CMK (cell line): ENCODE measurements at regions not wholly inside any gene's neighbourhood (a gene's known extent, or its start where the extent isn't known, plus 50 kb on each side); places are given as distances from the start of the nearest gene placed in this dataset.
"Not testable (repeated sequence)": the region's sequence is repeated elsewhere in the genome, so short reads cannot be mapped to it uniquely, and the experiment has no call there.

Experiments
- DNase-seq: peaks from one replicate; pipeline ENCODE4 v3.0.0-alpha.2; 2010; ENCODE audit warnings: low read depth

- DNase-seq: no peak
These were observed 1187.6 kb upstream of the CDH8 start for GRCh38 chr16:63223851-63224250.

DNA sequence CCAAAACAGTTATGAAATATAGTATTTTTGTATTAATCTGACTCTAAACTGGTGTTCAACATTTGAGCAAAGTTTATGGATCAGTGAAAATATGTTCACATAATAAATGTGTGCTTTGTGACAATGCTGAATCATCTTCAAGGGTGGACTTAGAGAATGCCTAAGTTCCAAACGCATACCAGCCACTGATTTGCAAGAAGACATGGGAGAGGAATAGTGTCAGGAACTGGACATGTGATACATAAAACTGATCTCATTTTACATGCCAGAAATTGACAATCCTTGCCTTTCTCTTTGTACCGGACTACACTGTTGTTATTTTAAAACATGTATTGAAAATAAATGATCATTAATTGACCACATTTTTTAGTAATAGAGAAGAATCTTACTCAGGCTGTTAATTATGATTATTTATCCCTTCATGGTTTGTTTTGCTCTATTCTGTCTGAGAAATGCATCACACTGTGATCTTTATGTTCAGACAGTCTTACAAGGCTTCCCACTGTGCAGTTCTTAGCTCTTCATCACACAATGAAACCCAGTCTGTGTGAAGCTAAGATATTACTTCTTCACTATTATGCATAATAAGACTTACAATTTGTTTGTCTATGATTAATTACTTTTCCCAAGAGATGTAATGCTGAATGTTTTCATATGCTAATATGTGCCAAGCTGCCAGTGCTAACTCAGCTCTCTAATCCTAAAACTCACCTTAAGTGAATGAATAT, 1180.6 kb upstream of the CDH8 start:
- DNase-seq: no peak

- no peak for DNase-seq
These were observed 1165.6 kb upstream of the CDH8 start for GRCh38 chr16:63201851-63202250.

DNA sequence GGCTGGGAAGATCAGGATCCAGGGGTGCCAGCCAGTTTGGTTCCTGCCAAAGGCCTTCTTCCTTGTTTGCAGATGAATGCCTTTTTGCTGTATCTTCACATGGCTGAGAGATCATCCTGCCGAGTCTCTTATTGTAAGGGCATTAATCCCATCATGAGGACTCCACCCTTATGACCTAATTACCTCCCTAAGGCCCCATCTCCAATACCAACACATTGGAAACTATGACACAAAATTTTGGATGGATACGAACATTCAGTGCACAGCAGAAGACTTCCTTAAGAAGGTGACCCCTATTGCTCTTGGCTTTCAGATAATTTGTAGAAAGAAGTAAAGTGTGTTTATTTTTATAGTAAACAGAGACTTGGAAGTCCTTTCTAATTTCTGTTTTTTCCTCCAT, 1164.7 kb upstream of the CDH8 start:
- no peak for DNase-seq

DNA sequence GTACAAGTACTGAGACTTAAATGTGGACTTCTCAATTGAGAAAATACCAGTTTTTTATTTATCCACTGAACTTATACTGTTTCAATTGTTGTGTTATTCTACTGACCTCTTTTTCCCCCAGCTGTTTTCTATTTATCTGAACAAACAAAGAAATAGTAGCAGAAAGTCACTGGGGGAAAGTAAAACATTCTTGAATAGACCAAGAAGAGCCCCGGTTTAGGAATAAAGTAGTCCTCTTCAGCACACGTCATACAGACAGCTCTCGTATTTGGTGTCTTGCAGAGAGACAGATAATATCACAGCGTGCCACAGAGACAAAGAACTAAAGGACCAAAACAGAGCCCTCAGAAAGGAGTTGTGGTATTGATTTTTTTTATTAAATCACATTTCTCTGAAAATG, 1159.1 kb upstream of the CDH8 start:
- no peak for DNase-seq

DNA sequence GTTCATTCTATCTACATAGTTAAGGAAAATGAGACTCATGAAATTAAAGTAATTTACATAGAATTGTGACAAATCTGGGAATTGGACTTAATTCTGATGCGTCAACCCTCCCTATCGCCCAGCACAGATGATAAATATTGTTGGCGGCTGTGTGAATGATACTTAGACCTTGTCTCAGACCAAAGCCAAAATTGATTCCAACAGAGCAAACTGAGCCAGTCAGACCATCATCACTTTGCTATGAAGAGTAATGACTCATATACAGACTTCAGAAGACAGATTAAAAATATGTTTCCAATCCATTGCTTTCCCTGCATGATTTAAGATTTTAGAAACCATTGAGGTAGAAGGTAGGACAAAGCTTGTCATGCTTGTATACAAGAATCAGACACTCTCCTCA, 1156.7 kb upstream of the CDH8 start:
- DNase-seq: no peak

DNA sequence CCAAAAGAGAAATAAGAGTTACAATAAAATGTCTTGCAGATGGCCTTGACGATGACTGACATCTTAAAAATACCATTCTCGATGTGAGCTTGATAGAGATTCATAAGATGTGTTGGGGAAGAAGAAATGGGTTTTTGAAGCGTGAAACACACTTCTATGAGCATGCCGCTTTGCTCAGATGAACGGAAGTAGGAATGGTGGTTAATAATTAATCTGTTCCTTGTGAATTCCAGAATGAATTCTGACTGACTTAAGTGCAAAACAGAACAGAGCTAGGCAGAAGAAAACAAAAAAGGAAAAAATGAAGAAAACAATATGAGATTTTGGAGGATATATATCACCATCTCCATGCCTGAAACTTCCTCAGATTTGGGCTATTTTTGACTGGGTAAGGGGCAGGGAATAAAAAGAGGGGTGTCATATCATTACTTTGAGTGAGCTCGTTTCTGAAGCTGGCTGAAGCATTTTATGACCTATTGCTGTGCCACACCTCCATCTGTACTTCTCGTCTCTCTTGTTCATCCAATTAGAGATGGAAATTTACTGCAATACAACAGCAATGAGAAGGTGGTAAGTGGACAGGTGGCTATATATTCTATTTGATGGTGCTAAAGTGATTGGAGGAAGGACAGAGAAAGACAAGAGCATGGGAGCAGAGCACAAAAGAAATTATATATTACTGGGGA, 1152.0 kb upstream of the CDH8 start:
- no peak for DNase-seq

- no peak for DNase-seq
These were observed 1151.4 kb upstream of the CDH8 start for GRCh38 chr16:63187638-63188037.

- no peak for DNase-seq
These were observed 1149.1 kb upstream of the CDH8 start for GRCh38 chr16:63185235-63185780.

- no peak for DNase-seq
These were observed 1147.5 kb upstream of the CDH8 start for GRCh38 chr16:63183743-63184142.

- no peak for DNase-seq
These were observed 1139.1 kb upstream of the CDH8 start for GRCh38 chr16:63175313-63175712.

DNA sequence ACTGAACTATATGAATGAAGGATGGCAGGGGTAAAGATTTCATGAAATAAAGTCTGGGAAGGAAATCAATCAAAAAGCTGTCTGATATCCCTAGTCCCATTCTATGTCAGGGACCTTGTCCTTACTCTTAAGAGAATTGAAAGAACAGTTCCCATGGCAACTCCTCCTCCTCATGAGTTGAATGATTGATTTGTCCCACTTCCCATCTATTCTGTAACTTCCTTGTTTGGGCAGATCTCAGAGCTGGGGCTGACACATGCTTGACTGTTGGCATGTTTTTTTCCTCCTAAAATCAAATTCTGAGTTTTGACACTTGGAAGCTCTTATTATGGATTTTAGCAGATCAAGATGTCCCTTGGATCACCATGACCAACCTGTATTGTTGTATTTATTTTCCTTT, 1138.6 kb upstream of the CDH8 start:
- no peak for DNase-seq

GRCh38 chr16:63171545-63171944, 1135.3 kb upstream of the CDH8 start:
- DNase-seq: no peak

GRCh38 chr16:63169100-63169499, 1132.9 kb upstream of the CDH8 start:
- DNase-seq: no peak

DNA sequence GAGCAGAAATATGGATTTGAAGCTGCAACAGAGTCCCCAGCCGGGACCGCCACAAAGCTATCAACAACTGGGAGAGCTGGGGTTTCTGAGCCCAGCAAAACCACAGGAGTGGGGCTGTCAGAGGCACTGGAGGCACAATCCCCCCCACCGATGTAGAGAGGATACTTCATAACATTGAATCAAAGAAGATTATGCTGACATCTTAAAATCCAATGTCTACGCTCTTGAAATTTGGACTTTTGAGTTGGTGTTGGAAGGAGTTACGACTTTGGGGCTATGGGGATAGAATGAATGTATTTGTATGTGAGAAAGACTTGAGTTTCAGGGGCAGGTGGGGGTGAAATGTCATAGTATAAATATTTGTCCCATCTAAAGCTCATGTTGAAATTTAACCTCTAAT, 1121.6 kb upstream of the CDH8 start:
- no peak for DNase-seq

DNA sequence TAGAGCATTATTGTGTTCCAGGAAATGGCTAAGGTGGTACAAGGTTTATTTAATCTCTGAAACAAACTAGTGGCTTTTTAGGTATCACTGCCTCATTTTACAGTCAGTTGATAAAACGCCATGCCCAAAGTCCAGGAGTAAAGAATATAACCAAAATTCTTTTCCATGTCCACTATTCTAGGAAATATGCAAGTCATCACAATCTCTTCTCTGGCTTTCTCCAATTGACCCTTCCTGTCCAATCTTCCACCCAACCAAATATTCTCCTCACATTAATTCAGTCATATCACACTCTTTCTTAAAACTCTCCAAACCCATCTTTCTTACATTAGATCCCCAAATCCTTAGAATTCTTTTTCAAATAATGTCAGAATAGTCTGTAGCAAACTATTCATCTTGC, 1110.0 kb upstream of the CDH8 start:
- no peak for DNase-seq

- no peak for DNase-seq
These were observed 1109.2 kb upstream of the CDH8 start for GRCh38 chr16:63145411-63145810.

GRCh38 chr16:63135069-63135468, 1098.8 kb upstream of the CDH8 start:
- no peak for DNase-seq

- no peak for DNase-seq
These were observed 1095.3 kb upstream of the CDH8 start for GRCh38 chr16:63131503-63131902.

- DNase-seq: no peak
These were observed 1094.7 kb upstream of the CDH8 start for GRCh38 chr16:63130942-63131341.

- no peak for DNase-seq
These were observed 1093.3 kb upstream of the CDH8 start for GRCh38 chr16:63129411-63130125.

DNA sequence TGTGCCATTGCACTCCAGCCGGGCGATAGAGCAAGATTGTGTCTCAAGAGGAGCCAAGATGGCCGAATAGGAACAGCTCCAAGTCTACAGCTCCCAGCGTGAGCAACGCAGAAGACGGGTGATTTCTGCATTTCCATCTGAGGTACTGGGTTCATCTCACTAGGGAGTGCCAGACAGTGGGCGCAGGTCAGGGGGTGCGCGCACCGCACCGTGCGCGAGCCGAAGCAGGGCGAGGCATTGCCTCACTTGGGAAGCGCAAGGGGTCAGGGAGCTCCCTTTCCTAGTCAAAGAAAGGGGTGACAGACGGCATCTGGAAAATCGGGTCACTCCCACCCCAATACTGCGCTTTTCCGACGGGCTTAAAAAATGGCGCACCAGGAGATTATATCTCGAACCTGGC, 1083.7 kb upstream of the CDH8 start:
- DNase-seq: not testable (repeated sequence)

DNA sequence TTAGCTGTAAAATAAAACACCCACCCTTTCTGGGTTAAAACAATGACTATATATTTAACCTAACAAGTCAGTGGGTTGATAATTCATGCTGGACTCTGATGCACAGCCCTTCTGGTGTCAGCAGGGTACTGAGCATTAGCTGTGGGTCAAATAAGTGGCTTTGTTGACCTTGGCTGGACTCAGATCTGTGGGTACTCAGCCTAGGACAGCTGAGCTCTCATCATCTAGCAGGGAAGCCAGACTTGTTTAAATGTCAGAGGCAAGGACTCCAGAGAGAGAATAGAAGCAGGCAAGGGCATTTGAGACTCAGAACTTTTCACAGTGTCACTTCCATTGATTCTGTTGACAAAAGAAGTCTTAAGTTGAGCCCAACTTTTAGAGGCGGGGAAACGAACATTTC, 1063.8 kb upstream of the CDH8 start:
- DNase-seq: no peak
